ENCODE measurements at regions not wholly inside any gene's neighbourhood (a gene's known extent, or its start where the extent isn't known, plus 50 kb on each side); places are given as distances from the start of the nearest gene placed in this dataset.

DNA sequence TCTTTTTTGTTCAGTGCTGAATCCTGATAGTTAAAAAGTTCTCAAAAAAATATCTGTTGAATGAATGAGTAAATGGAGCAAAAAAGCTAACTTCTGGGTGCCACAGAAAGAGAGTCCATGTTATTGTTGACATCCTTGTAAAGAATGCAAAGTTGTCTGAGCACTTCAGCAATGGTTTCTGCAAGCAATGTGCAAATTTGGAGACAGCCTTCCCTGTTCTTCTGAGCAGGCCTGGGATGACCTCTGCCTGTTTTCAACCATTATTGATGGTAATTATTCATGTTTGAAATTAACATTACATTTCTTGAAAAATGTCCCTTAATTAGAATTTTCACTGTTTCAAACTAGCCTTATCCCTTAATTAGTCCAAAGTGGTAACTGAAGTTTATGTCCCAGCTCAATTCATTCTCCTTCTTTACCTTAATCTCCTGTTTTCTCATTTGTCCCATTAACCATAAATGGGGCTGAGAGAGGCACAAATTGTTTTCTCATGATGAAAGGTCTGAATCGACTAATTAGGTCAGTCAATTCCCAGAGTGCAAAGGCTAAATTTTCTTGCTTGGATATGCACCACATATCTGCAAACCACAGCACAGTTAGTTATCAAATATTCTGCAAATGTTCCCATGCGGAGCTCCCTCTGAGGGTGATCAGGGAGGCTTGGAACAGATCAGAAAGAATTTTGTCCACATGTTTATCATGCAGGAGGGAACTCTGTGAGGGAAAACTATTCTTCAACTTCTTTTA is 139.4 kb upstream of the KRR1 start:
- POLR2A ChIA-PET = no interaction called here
- Histone ChIP-seq H3K27ac (ENCODE audit: low read depth in 1 of 2, low read length in 2 of 2) (no peak overlapping the region), H3K9me3 (ENCODE audit: control insufficient read depth in 1 of 2, insufficient read depth in 1 of 2, low read length in 2 of 2) (no peaks in the 10 kb centered on the region), H3K36me3 (ENCODE audit: insufficient read depth, low read length) (no peaks in the 10 kb centered on the region), H3K4me1 (ENCODE audit: insufficient read depth, low read length) (no peaks in the 10 kb centered on the region), H3K4me3 (ENCODE audit: low read length) (no peak overlapping the region), H3K27me3 (ENCODE audit: control insufficient read depth in 1 of 2, insufficient read depth in 2 of 2, low read length in 2 of 2) (no peaks in the 10 kb centered on the region)
- H3K4me1 Mint-ChIP-seq (ENCODE audit: low read depth) = peaks cover 6% of the 10 kb centered on the region
- intact Hi-C loops (cut with DNase I, micrococcal nuclease) = no loop called here
- CTCF ChIA-PET = no interaction called here
- no peak for DNase-seq
- H3K27me3 Mint-ChIP-seq = peaks cover 12% of the 10 kb centered on the region
- no peak for ATAC-seq (ENCODE audit: poor library complexity)
- no peaks in the 10 kb centered on the region for H3K36me3 Mint-ChIP-seq (ENCODE audit: low read depth)
- no peak overlapping the region for H3K4me3 Mint-ChIP-seq
- TF ChIP-seq, protein P1, sequence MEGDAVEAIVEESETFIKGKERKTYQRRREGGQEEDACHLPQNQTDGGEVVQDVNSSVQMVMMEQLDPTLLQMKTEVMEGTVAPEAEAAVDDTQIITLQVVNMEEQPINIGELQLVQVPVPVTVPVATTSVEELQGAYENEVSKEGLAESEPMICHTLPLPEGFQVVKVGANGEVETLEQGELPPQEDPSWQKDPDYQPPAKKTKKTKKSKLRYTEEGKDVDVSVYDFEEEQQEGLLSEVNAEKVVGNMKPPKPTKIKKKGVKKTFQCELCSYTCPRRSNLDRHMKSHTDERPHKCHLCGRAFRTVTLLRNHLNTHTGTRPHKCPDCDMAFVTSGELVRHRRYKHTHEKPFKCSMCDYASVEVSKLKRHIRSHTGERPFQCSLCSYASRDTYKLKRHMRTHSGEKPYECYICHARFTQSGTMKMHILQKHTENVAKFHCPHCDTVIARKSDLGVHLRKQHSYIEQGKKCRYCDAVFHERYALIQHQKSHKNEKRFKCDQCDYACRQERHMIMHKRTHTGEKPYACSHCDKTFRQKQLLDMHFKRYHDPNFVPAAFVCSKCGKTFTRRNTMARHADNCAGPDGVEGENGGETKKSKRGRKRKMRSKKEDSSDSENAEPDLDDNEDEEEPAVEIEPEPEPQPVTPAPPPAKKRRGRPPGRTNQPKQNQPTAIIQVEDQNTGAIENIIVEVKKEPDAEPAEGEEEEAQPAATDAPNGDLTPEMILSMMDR (IDR thresholded peaks at IDR 0.05) = no peak
- no peaks in the 10 kb centered on the region for H3K9me3 Mint-ChIP-seq
- H3K27ac Mint-ChIP-seq = no peak overlapping the region

DNA sequence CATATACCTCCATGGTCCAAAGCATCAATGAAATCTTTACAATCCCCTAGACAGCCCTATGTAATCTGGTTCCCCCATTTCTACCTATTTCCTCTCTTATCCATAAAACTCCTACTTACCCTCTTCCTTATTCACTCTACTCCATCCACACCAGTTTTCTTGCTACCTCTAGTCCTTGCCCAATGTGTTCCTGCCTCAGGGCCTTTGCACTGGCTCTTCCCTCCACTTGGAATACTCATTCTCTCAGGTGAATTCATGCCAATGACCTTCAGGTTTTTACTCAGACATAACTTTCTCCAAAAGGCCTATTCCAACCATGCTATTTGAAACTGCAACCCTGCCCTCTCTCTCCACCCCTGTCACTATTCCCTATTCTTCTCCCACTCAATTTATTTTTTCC is 138.7 kb upstream of the KRR1 start:
- H3K9me3 Mint-ChIP-seq = no peaks in the 10 kb centered on the region
- no peak overlapping the region for H3K4me3 ChIP-seq (ENCODE audit: low read length)
- H3K36me3 Mint-ChIP-seq (ENCODE audit: low read depth) = no peaks in the 10 kb centered on the region
- no peak overlapping the region for H3K4me3 Mint-ChIP-seq
- ChIA-PET CTCF (no interaction called here), POLR2A (no interaction called here)
- TF ChIP-seq, protein P1 (IDR thresholded peaks at IDR 0.05) = no peak
- DNase-seq (no peak), ATAC-seq (ENCODE audit: poor library complexity) (no peak)
- no peaks in the 10 kb centered on the region for H3K4me1 ChIP-seq (ENCODE audit: insufficient read depth, low read length)
- H3K36me3 ChIP-seq (ENCODE audit: insufficient read depth, low read length) = no peaks in the 10 kb centered on the region
- H3K27me3 Mint-ChIP-seq = peaks cover 14% of the 10 kb centered on the region
- H3K27ac Mint-ChIP-seq = no peak overlapping the region
- no peak overlapping the region for H3K27ac ChIP-seq (ENCODE audit: low read depth in 1 of 2, low read length in 2 of 2)
- no peaks in the 10 kb centered on the region for H3K27me3 ChIP-seq (ENCODE audit: control insufficient read depth in 1 of 2, insufficient read depth in 2 of 2, low read length in 2 of 2)
- intact Hi-C loops (cut with DNase I, micrococcal nuclease) = no loop called here
- peaks cover under 1% of the 10 kb centered on the region for H3K4me1 Mint-ChIP-seq (ENCODE audit: low read depth)
- no peaks in the 10 kb centered on the region for H3K9me3 ChIP-seq (ENCODE audit: control insufficient read depth in 1 of 2, insufficient read depth in 1 of 2, low read length in 2 of 2)

DNA sequence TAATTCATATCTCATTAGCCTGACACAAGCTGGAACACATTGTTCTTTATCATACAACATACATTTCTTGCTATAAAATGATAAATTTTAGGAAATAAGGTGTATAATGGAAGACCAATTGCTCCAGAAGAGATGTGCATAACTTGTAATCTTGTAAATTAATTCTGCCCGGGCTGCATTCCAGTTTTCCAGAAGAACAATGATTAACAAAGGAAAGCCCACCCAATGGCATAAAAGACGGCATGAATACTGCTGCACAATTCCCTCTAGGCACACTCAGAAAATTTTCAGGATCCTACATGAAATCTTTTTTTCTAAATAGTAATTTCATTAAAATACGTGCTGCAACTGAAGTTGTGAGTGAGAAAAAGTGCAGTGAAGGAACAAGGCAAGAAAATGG is 137.4 kb upstream of the KRR1 start:
- CTCF ChIA-PET = no interaction called here
- Histone ChIP-seq H3K36me3 (ENCODE audit: insufficient read depth, low read length) (no peaks in the 10 kb centered on the region), H3K4me3 (ENCODE audit: low read length) (no peak overlapping the region), H3K4me1 (ENCODE audit: insufficient read depth, low read length) (no peaks in the 10 kb centered on the region), H3K27ac (ENCODE audit: low read depth in 1 of 2, low read length in 2 of 2) (no peak overlapping the region), H3K27me3 (ENCODE audit: control insufficient read depth in 1 of 2, insufficient read depth in 2 of 2, low read length in 2 of 2) (no peaks in the 10 kb centered on the region), H3K9me3 (ENCODE audit: control insufficient read depth in 1 of 2, insufficient read depth in 1 of 2, low read length in 2 of 2) (no peaks in the 10 kb centered on the region)
- TF ChIP-seq, protein P1 (IDR thresholded peaks at IDR 0.05) = no peak
- DNase-seq (no peak), ATAC-seq (ENCODE audit: poor library complexity) (no peak)
- POLR2A ChIA-PET = no interaction called here
- Mint-ChIP-seq H3K27ac (no peak overlapping the region), H3K27me3 (peaks cover 19% of the 10 kb centered on the region), H3K4me3 (no peak overlapping the region), H3K4me1 (ENCODE audit: low read depth) (no peaks in the 10 kb centered on the region), H3K36me3 (ENCODE audit: low read depth) (no peaks in the 10 kb centered on the region), H3K9me3 (no peaks in the 10 kb centered on the region)
- intact Hi-C loops (cut with DNase I, micrococcal nuclease) = no loop called here

Data from CD4-positive, alpha-beta T cell (primary cell).